HCT116 (cell line): ENCODE measurements at regions not wholly inside any gene's neighbourhood (a gene's known extent, or its start where the extent isn't known, plus 50 kb on each side); places are given as distances from the start of the nearest gene placed in this dataset.

ENCODE experiments used
- ATAC-seq: fragments of 200-7000 bp; cut with Tn5 transposase; 2 replicates; pipeline ENCODE4 v1.9.1; 2020; ENCODE audit warnings: mild to moderate bottlenecking, moderate library complexity
- BruUV-seq: library from RNA; stranded (reverse); fragments of 400-500 nt; replicated peaks from 2 replicates; lab custom pipeline; 2021; lab: Mats Ljungman, UMichigan
- CTCF ChIA-PET: fragments of 300-600 bp; sonication (Branson Sonifier 250); formaldehyde crosslinking; loops from one replicate; lab custom pipeline; 2021; ENCODE audit warnings: antibody characterized with exemption; lab: Charles Lee
- POLR2A ChIA-PET: fragments of 300-600, 350-600 bp; sonication (Branson Sonifier 250); formaldehyde crosslinking; loops from one replicate; lab custom pipeline; 2021; ENCODE audit warnings: antibody characterized with exemption; lab: Charles Lee
- RAD21 ChIA-PET, 2 experiments: fragments of 300-600 bp; sonication (Branson Sonifier 250); formaldehyde crosslinking; loops; one replicate each; lab custom pipeline; 2023; ENCODE audit warnings: low total read pairs in 2 of 2; ENCODE audit not compliant: uncharacterized antibody in 2 of 2, unreplicated experiment in 2 of 2, low non-redundant PET in 1 of 2; lab: Charles Lee
- DNase-seq: peaks from one replicate; pipeline ENCODE4 v3.0.0-alpha.2; 2010; ENCODE audit warnings: low read depth, low spot score
- H2AFZ ChIP-seq: fragments of 200-600 bp; shearing (Covaris generic), sonication (generic); 2 replicates; pipeline ENCODE4 v1.6.1; 2017; ENCODE audit warnings: low read depth, mixed run types, mixed read lengths, antibody characterized with exemption, low read length; ENCODE audit not compliant: poor library complexity, severe bottlenecking
- H3K27ac ChIP-seq: 2 replicates; pipeline ENCODE4 v1.5.1; 2012; ENCODE audit warnings: low read depth, low read length
- H3K27me3 ChIP-seq: fragments of 200-600 bp; sonication (generic); 2 replicates; pipeline ENCODE4 v1.6.1; 2016; ENCODE audit warnings: mixed run types, low read length, mixed read lengths; ENCODE audit not compliant: insufficient read depth
- H3K36me3 ChIP-seq, 2 experiments: fragments of 200-500 bp in 1 of 2; fragments of 200-600 bp in 1 of 2; sonication (Bioruptor generic) in 1 of 2; sonication (generic) in 1 of 2; 2 replicates each; pipeline versions ENCODE4 v1.5.1 to v1.6.1; 2014 to 2016; ENCODE audit warnings: low read length in 2 of 2, inconsistent platforms in 1 of 2, mixed read lengths in 1 of 2, mixed run types in 1 of 2; ENCODE audit not compliant: insufficient read depth in 2 of 2, control insufficient read depth in 1 of 2
- H3K4me1 ChIP-seq, 2 experiments: fragments of 200-600 bp in 1 of 2; sonication (generic) in 1 of 2; 2 replicates each; pipeline versions ENCODE4 v1.5.1 to v1.6.1; 2012 to 2017; ENCODE audit warnings: low read length in 2 of 2, inconsistent platforms in 1 of 2, mild to moderate bottlenecking in 1 of 2, mixed read lengths in 1 of 2, mixed run types in 1 of 2, moderate library complexity in 1 of 2; ENCODE audit not compliant: insufficient read depth in 2 of 2, control insufficient read depth in 1 of 2
- H3K4me2 ChIP-seq: fragments of 200-600 bp; sonication (generic); 2 replicates; pipeline ENCODE4 v1.6.1; 2017; ENCODE audit warnings: mixed run types, low read length, mixed read lengths
- H3K4me3 ChIP-seq, 2 experiments: fragments of 200-600 bp in 1 of 2; sonication (generic) in 1 of 2; replicated peaks in 1 of 2; 2 replicates each; pipeline ENCODE4 v1.5.1; 2011 to 2016; ENCODE audit warnings: low read length in 2 of 2, control low read depth in 1 of 2, low read depth in 1 of 2, mild to moderate bottlenecking in 1 of 2, mixed read lengths in 1 of 2, mixed run types in 1 of 2
- H3K79me2 ChIP-seq: fragments of 200-600 bp; sonication (generic); 2 replicates; pipeline ENCODE4 v1.6.1; 2017; ENCODE audit warnings: mild to moderate bottlenecking, mixed run types, low read length, moderate library complexity, mixed read lengths; ENCODE audit not compliant: insufficient read depth
- H3K9ac ChIP-seq: fragments of 200-600 bp; sonication (generic); 2 replicates; pipeline ENCODE4 v1.6.1; 2016; ENCODE audit warnings: low read length, mixed read lengths
- H3K9me2 ChIP-seq: fragments of 200-600 bp; sonication (generic), shearing (Covaris generic); 2 replicates; pipeline ENCODE4 v1.6.1; 2017; ENCODE audit warnings: mixed run types, mild to moderate bottlenecking, moderate library complexity; ENCODE audit not compliant: insufficient read depth
- H3K9me3 ChIP-seq, 2 experiments: fragments of 200-500 bp in 1 of 2; fragments of 200-600 bp in 1 of 2; sonication (Bioruptor generic) in 1 of 2; sonication (generic) in 1 of 2; 2 replicates each; pipeline ENCODE4 v1.6.1; 2014 to 2017; ENCODE audit warnings: low read length in 2 of 2, mixed read lengths in 2 of 2, inconsistent platforms in 1 of 2, low read depth in 1 of 2, mild to moderate bottlenecking in 1 of 2, mixed run types in 1 of 2, moderate library complexity in 1 of 2; ENCODE audit not compliant: control insufficient read depth in 1 of 2, insufficient read depth in 1 of 2
- H4K20me1 ChIP-seq: fragments of 200-600 bp; sonication (generic), shearing (Covaris generic); 2 replicates; pipeline ENCODE4 v1.6.1; 2017; ENCODE audit warnings: mixed run types, mild to moderate bottlenecking, moderate library complexity; ENCODE audit not compliant: insufficient read depth
- EZH2phosphoT487 ChIP-seq: fragments of 200-600 bp; IDR thresholded peaks from 2 replicates; pipeline ENCODE4 v1.6.1; 2018; ENCODE audit warnings: antibody characterized with exemption, borderline replicate concordance
- JUND ChIP-seq: IDR thresholded peaks from 2 replicates; pipeline ENCODE4 v1.6.1; 2012
- RAD21 ChIP-seq: IDR thresholded peaks from 2 replicates; pipeline ENCODE4 v1.6.1; 2012; ENCODE audit warnings: low read depth, mild to moderate bottlenecking
- SIN3A ChIP-seq: IDR thresholded peaks from 2 replicates; pipeline ENCODE4 v1.6.1; 2012; ENCODE audit warnings: low read depth
- SP1 ChIP-seq: IDR thresholded peaks from 2 replicates; pipeline ENCODE4 v1.6.1; 2012; ENCODE audit warnings: low read depth
- TCF7L2 ChIP-seq: IDR thresholded peaks from 2 replicates; pipeline ENCODE4 v1.7.0; 2011; ENCODE audit warnings: borderline replicate concordance, inconsistent platforms; ENCODE audit not compliant: insufficient read depth, insufficient read length; ENCODE audit errors: extremely low read depth
- YY1 ChIP-seq: IDR thresholded peaks from 2 replicates; pipeline ENCODE4 v1.6.1; 2011; ENCODE audit warnings: low read length, low read depth, moderate library complexity, mild to moderate bottlenecking; ENCODE audit not compliant: insufficient replicate concordance; ENCODE audit errors: extremely low read depth
- ZFX ChIP-seq: fragments of 450-650 bp; IDR thresholded peaks from 2 replicates; pipeline ENCODE4 v1.6.1; 2017
- intact Hi-C: fragments of 100-400 bp; cut with micrococcal nuclease; formaldehyde crosslinking; loops from 2 replicates; pipeline ENCODE4 v1.10.0; 2022
- TF ChIP-seq, protein P1 (sequence below): IDR thresholded peaks from 2 replicates; pipeline ENCODE4 v1.6.1; 2012
- TF ChIP-seq, protein P2 (sequence below), 3 experiments: fragments of 200-600 bp in 1 of 3; sonication (generic) in 1 of 3; IDR thresholded peaks in 2 of 3; conservative IDR thresholded peaks in 1 of 3; 2 replicates each; pipeline ENCODE4 v1.5.1; 2012 to 2017; ENCODE audit warnings: low read depth in 2 of 3, low read length in 2 of 3, antibody characterized with exemption in 1 of 3, borderline replicate concordance in 1 of 3, control low read depth in 1 of 3, mild to moderate bottlenecking in 1 of 3, mixed read lengths in 1 of 3, mixed run types in 1 of 3, moderate library complexity in 1 of 3; ENCODE audit not compliant: insufficient read depth in 1 of 3
- TF ChIP-seq, protein P3 (sequence below): IDR thresholded peaks from 2 replicates; pipeline ENCODE4 v1.6.1; 2011; ENCODE audit warnings: mild to moderate bottlenecking, low read length, moderate library complexity; ENCODE audit not compliant: insufficient replicate concordance; ENCODE audit errors: extremely low read depth
- TF ChIP-seq, protein P4 (sequence below): IDR thresholded peaks from 2 replicates; pipeline ENCODE4 v1.6.1; 2012

DNA sequence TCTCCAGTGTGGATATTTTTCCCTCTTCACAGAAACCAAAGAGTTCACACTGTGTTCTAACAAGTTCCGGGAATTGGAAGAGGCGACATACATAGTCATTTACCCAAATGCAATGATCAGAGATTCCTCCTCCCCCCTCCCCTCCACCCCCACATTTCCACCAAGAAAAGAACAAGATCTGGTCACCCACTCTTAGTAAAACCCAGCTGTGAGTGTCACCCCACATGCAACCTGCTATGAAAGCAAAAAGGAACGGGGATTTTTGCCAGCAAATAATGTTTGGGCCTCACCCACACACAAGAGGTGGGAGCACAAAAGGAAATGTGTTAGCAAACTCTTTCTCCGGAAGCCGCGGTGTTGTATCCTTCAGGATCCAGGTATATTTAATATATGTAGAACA, 745.0 kb upstream of the AUTS2 start:
- DNase-seq: no peak
- Histone ChIP-seq H3K9me3 (peaks cover 9 to 15% of the 10 kb centered on the region in 2 experiments; a peak in 2 of 4 replicates), H3K27me3 (no peaks in the 10 kb centered on the region), H3K4me1 (no peaks in the 10 kb centered on the region), H3K27ac (no peak overlapping the region), H3K36me3 (no peaks in the 10 kb centered on the region), H3K9ac (no peak overlapping the region), H3K4me3 (no peak overlapping the region), H3K4me2 (no peak overlapping the region), H2AFZ (no peak overlapping the region), H3K79me2 (no peaks in the 10 kb centered on the region), H3K9me2 (no peaks in the 10 kb centered on the region), H4K20me1 (no peaks in the 10 kb centered on the region)
- TF ChIP-seq JUND (no peak), RAD21 (no peak)
- ChIA-PET CTCF (no interaction called here), RAD21 (no interaction called here), POLR2A (no interaction called here)
- ATAC-seq: no peak
- intact Hi-C loops: no loop called here
- no TSS peak for BruUV-seq

DNA sequence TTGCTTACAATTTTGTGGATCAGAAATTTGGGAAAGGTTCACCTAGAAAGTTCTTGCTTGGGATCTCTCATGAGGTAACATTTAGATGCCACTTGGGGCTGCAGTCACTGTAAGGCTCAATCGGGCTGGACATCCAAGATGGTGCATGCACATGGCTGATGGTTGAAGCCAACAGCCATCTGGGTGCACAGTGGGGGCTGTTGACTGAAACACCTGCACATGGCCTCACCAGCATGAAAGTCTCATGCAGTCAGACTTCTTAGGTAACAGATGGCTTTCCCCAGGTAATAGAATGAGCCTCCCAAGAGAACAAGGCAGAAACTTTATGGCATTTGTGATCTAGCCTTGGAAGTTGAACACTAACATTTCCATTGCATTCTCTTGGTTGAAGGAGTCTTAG, 740.7 kb upstream of the AUTS2 start:
- no peaks in the 10 kb centered on the region for H3K36me3 ChIP-seq
- TF ChIP-seq, protein P1, sequence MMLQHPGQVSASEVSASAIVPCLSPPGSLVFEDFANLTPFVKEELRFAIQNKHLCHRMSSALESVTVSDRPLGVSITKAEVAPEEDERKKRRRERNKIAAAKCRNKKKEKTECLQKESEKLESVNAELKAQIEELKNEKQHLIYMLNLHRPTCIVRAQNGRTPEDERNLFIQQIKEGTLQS: no peak
- TF ChIP-seq SP1 (no peak), SIN3A (no peak), YY1 (no peak), ZFX (no peak), EZH2phosphoT487 (no peak), TCF7L2 (no peak)
- TF ChIP-seq, protein P2, sequence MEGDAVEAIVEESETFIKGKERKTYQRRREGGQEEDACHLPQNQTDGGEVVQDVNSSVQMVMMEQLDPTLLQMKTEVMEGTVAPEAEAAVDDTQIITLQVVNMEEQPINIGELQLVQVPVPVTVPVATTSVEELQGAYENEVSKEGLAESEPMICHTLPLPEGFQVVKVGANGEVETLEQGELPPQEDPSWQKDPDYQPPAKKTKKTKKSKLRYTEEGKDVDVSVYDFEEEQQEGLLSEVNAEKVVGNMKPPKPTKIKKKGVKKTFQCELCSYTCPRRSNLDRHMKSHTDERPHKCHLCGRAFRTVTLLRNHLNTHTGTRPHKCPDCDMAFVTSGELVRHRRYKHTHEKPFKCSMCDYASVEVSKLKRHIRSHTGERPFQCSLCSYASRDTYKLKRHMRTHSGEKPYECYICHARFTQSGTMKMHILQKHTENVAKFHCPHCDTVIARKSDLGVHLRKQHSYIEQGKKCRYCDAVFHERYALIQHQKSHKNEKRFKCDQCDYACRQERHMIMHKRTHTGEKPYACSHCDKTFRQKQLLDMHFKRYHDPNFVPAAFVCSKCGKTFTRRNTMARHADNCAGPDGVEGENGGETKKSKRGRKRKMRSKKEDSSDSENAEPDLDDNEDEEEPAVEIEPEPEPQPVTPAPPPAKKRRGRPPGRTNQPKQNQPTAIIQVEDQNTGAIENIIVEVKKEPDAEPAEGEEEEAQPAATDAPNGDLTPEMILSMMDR (IDR thresholded peaks at IDR 0.05 in 2 of 3, conservative IDR thresholded peaks at IDR 0.05 in 1 of 3; ENCODE audit: borderline replicate concordance in 1 of 3, insufficient read depth in 1 of 3, low read depth in 2 of 3, low read length in 2 of 3): no peak
- TF ChIP-seq, protein P3, sequence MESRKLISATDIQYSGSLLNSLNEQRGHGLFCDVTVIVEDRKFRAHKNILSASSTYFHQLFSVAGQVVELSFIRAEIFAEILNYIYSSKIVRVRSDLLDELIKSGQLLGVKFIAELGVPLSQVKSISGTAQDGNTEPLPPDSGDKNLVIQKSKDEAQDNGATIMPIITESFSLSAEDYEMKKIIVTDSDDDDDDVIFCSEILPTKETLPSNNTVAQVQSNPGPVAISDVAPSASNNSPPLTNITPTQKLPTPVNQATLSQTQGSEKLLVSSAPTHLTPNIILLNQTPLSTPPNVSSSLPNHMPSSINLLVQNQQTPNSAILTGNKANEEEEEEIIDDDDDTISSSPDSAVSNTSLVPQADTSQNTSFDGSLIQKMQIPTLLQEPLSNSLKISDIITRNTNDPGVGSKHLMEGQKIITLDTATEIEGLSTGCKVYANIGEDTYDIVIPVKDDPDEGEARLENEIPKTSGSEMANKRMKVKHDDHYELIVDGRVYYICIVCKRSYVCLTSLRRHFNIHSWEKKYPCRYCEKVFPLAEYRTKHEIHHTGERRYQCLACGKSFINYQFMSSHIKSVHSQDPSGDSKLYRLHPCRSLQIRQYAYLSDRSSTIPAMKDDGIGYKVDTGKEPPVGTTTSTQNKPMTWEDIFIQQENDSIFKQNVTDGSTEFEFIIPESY: no peak
- TF ChIP-seq, protein P4, sequence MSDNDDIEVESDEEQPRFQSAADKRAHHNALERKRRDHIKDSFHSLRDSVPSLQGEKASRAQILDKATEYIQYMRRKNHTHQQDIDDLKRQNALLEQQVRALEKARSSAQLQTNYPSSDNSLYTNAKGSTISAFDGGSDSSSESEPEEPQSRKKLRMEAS: no peak
- ChIA-PET CTCF (no interaction called here), POLR2A (no interaction called here), RAD21 (no interaction called here)
- no peaks in the 10 kb centered on the region for H3K27me3 ChIP-seq
- H4K20me1 ChIP-seq: no peaks in the 10 kb centered on the region
- no peak overlapping the region for H3K9ac ChIP-seq
- ATAC-seq: no peak
- BruUV-seq: no TSS peak
- H3K27ac ChIP-seq: no peak overlapping the region
- no peak overlapping the region for H3K4me3 ChIP-seq
- DNase-seq: no peak
- H3K9me3 ChIP-seq: peaks cover 11 to 15% of the 10 kb centered on the region in 2 experiments; a peak in 2 of 4 replicates
- intact Hi-C loops: no loop called here
- H3K4me2 ChIP-seq: no peak overlapping the region
- no peaks in the 10 kb centered on the region for H3K9me2 ChIP-seq
- no peaks in the 10 kb centered on the region for H3K79me2 ChIP-seq
- no peak overlapping the region for H2AFZ ChIP-seq
- no peaks in the 10 kb centered on the region for H3K4me1 ChIP-seq
